K562 (cell line): ENCODE measurements at regions not wholly inside any gene's neighbourhood (a gene's known extent, or its start where the extent isn't known, plus 50 kb on each side); places are given as distances from the start of the nearest gene placed in this dataset.

ENCODE experiments used
- ATAC-seq: fragments of 200-7000 bp; cut with Tn5 transposase; 3 replicates; pipeline ENCODE4 v1.9.1; 2020; ENCODE audit warnings: moderate library complexity
- BruUV-seq: library from RNA; stranded (reverse); fragments of 400-500 nt; replicated peaks from 2 replicates; lab custom pipeline; 2021; lab: Mats Ljungman, UMichigan
- CTCF ChIA-PET: fragments of 300-600 bp; formaldehyde crosslinking; extraction: SDS; loops from one replicate; lab custom pipeline; 2021; ENCODE audit warnings: low intra/inter-chr PET ratio; lab: Yijun Ruan, JAX
- POLR2A ChIA-PET: fragments of 300-600, 350-650 bp; sonication (Branson Sonifier 250); formaldehyde crosslinking; extraction: SDS; loops from one replicate; lab custom pipeline; 2021; ENCODE audit warnings: antibody characterized with exemption, inconsistent platforms; lab: Yijun Ruan, JAX
- DNase-seq, 4 experiments: peaks; one replicate each; pipeline versions ENCODE4 v3.0.0 to v3.0.0-alpha.2; 2011 to 2018; ENCODE audit warnings: low spot score in 3 of 4, mixed read lengths in 3 of 4; ENCODE audit errors: extremely low read depth in 1 of 4
- FAIRE-seq: peaks from 2 replicates; lab custom pipeline; 2011; peaks lifted over from hg19 to GRCh38; lab: Jason Lieb, UNC
- H2AFZ ChIP-seq: 2 replicates; pipeline ENCODE4 v1.6.0; 2011; ENCODE audit warnings: low read depth, low read length, control low read depth, inconsistent platforms
- H3K27ac ChIP-seq: fragments of 200-600 bp; 3 replicates; pipeline ENCODE4 v1.8.0; 2011; ENCODE audit warnings: low read depth, mild to moderate bottlenecking, control low read depth, inconsistent platforms, low read length, moderate library complexity, mixed read lengths; ENCODE audit errors: extremely low read depth
- H3K27me3 ChIP-seq, 2 experiments: fragments of 300-600 bp in 1 of 2; 2 replicates in 1 of 2; 3 replicates in 1 of 2; pipeline versions ENCODE4 v1.6.0 to v1.8.0; 2011; ENCODE audit warnings: inconsistent platforms in 2 of 2, low read length in 2 of 2, mild to moderate bottlenecking in 1 of 2, mixed read lengths in 1 of 2, moderate library complexity in 1 of 2; ENCODE audit not compliant: control insufficient read depth in 2 of 2, insufficient read depth in 2 of 2
- H3K36me3 ChIP-seq: fragments of 300-600 bp; 3 replicates; pipeline ENCODE4 v1.8.0; 2011; ENCODE audit warnings: mild to moderate bottlenecking, low read length, inconsistent platforms; ENCODE audit not compliant: control insufficient read depth, insufficient read depth
- H3K4me1 ChIP-seq, 2 experiments: fragments of 200-600 bp in 1 of 2; replicated peaks in 1 of 2; 2 replicates in 1 of 2; 3 replicates in 1 of 2; pipeline versions ENCODE4 v1.5.1 to v1.8.0; 2011; ENCODE audit warnings: inconsistent platforms in 2 of 2, low read length in 2 of 2, mild to moderate bottlenecking in 1 of 2, mixed read lengths in 1 of 2, moderate library complexity in 1 of 2; ENCODE audit not compliant: control insufficient read depth in 2 of 2, insufficient read depth in 2 of 2
- H3K4me2 ChIP-seq: 2 replicates; pipeline ENCODE4 v1.6.1; 2011; ENCODE audit warnings: low read length, control low read depth, inconsistent platforms, mixed read lengths; ENCODE audit not compliant: insufficient read depth
- H3K4me3 ChIP-seq: fragments of 200-600 bp; sonication (generic), shearing (Covaris generic); 2 replicates; pipeline ENCODE4 v1.5.1; 2016; ENCODE audit warnings: control low read depth, inconsistent platforms
- H3K79me2 ChIP-seq: fragments of 200-600 bp; 3 replicates; pipeline ENCODE4 v1.8.0; 2011; ENCODE audit warnings: low read length, inconsistent platforms; ENCODE audit not compliant: control insufficient read depth, insufficient read depth
- H3K9ac ChIP-seq, 2 experiments: 2 replicates each; pipeline versions ENCODE4 v1.6.0 to v1.6.1; 2011; ENCODE audit warnings: low read depth in 2 of 2, low read length in 2 of 2, control low read depth in 1 of 2, inconsistent platforms in 1 of 2, mild to moderate bottlenecking in 1 of 2, mixed read lengths in 1 of 2; ENCODE audit not compliant: insufficient read depth in 1 of 2
- H3K9me1 ChIP-seq: one replicate; pipeline ENCODE4 v1.6.0; 2011; ENCODE audit warnings: inconsistent platforms, mild to moderate bottlenecking, low read length, moderate library complexity; ENCODE audit not compliant: control insufficient read depth, insufficient read depth
- H3K9me3 ChIP-seq: replicated peaks from 2 replicates; pipeline ENCODE4 v1.5.1; 2011; ENCODE audit warnings: low read depth, low read length, inconsistent platforms; ENCODE audit not compliant: control insufficient read depth, insufficient read depth
- H4K20me1 ChIP-seq: replicated peaks from 2 replicates; pipeline ENCODE4 v1.6.1; 2011; ENCODE audit warnings: low read length, inconsistent platforms, mixed read lengths; ENCODE audit not compliant: control insufficient read depth, insufficient read depth
- CREB1 ChIP-seq, 2 experiments: sonication (generic) in 1 of 2; formaldehyde crosslinking in 1 of 2; IDR thresholded peaks; 2 replicates each; pipeline versions ENCODE4 v1.6.1 to v1.8.0; 2012 to 2022; ENCODE audit warnings: inconsistent platforms in 1 of 2, mild to moderate bottlenecking in 1 of 2, missing genetic modification reagents in 1 of 2, moderate library complexity in 1 of 2
- DLX4 ChIP-seq: fragments of 250-450 bp; sonication (Bioruptor Pico); IDR thresholded peaks from 2 replicates; pipeline ENCODE4 v1.6.1; 2021; ENCODE audit warnings: mild to moderate bottlenecking
- ETS2 ChIP-seq: IDR thresholded peaks from 2 replicates; pipeline ENCODE4 v1.6.1; 2016; ENCODE audit warnings: borderline replicate concordance, missing genetic modification characterization, mild to moderate bottlenecking, moderate library complexity, missing compliant biosample characterization; ENCODE audit not compliant: poor library complexity, severe bottlenecking
- GTF3C2 ChIP-seq: IDR thresholded peaks from 3 replicates; pipeline ENCODE4 v1.6.1; 2011; ENCODE audit warnings: borderline replicate concordance, mild to moderate bottlenecking, moderate library complexity; ENCODE audit not compliant: insufficient read length; ENCODE audit errors: extremely low read depth
- MTA1 ChIP-seq: fragments of 450-650 bp; IDR thresholded peaks from 2 replicates; pipeline ENCODE4 v1.6.1; 2017; ENCODE audit warnings: borderline replicate concordance
- NCOA2 ChIP-seq, 2 experiments: fragments of 450-650 bp; IDR thresholded peaks; 2 replicates each; pipeline ENCODE4 v1.6.1; 2018; ENCODE audit warnings: mild to moderate bottlenecking in 2 of 2, moderate library complexity in 1 of 2; ENCODE audit not compliant: partially characterized antibody in 2 of 2
- RNF219 ChIP-seq: fragments of 250-450 bp; sonication (Bioruptor Pico); IDR thresholded peaks from 2 replicates; pipeline ENCODE4 v1.5.0; 2022; ENCODE audit warnings: mild to moderate bottlenecking
- ZNF212 ChIP-seq: fragments of 450-650 bp; formaldehyde crosslinking; IDR thresholded peaks from 2 replicates; pipeline ENCODE4 v1.4.0; 2020; ENCODE audit warnings: mild to moderate bottlenecking
- ZNF23 ChIP-seq: fragments of 250-450 bp; sonication (Bioruptor Pico); IDR thresholded peaks from 2 replicates; pipeline ENCODE4 v1.4.0; 2020; ENCODE audit warnings: mild to moderate bottlenecking
- WGBS: fragments of 100-300 bp; shearing (Covaris generic); methylation state at CpG from one replicate; pipeline ENCODE4 v1.1.6; 2016; ENCODE audit warnings: low coverage, mixed read lengths; ENCODE audit not compliant: insufficient coverage; ENCODE audit errors: missing lambda C conversion rate; 5-methylcytosine and 5-hydroxymethylcytosine counted together
- in situ Hi-C: fragments of 300-500 bp; cut with MboI; formaldehyde crosslinking; loops from 4 replicates; pipeline ENCODE4 v1.15.0; 2018; ENCODE audit warnings: inconsistent platforms, mixed read lengths
- intact Hi-C: fragments of 100-400 bp; cut with micrococcal nuclease; formaldehyde crosslinking; loops from 2 replicates; pipeline ENCODE4 v1.14.2; 2022

GRCh38 chr4:31461421-31461820 is 741.3 kb downstream of the PCDH7 start (continued):
- no peak for TF ChIP-seq RNF219 (CRISPR knock-in tag)

- no peak overlapping the region for H3K9ac ChIP-seq
- ATAC-seq, result no peak
- no peaks in the 10 kb centered on the region for H4K20me1 ChIP-seq
- ChIA-PET CTCF (no interaction called here), POLR2A (no interaction called here)
- H3K4me3 ChIP-seq, result no peak overlapping the region
- in situ Hi-C loops, result no loop called here
- no peak overlapping the region for H2AFZ ChIP-seq
- TF ChIP-seq NCOA2 (IDR thresholded peaks at IDR 0.05; ENCODE audit: partially characterized antibody in 2 of 2) (no peak), CREB1 (IDR thresholded peaks at IDR 0.05) (no peak), CREB1 (CRISPR knock-in tag; IDR thresholded peaks at IDR 0.05) (no peak), ZNF23 (CRISPR knock-in tag) (no peak), GTF3C2 (no peak), ETS2 (tag) (no peak), ZNF212 (CRISPR knock-in tag) (no peak), DLX4 (CRISPR knock-in tag) (no peak), MTA1 (no peak)
- WGBS, result 0% methylated on average over 3 of the region's 3 CpGs
- no peaks in the 10 kb centered on the region for H3K9me1 ChIP-seq
- no peak overlapping the region for H3K4me2 ChIP-seq
- H3K79me2 ChIP-seq, result no peaks in the 10 kb centered on the region
- no peaks in the 10 kb centered on the region for H3K9me3 ChIP-seq
- BruUV-seq, result no TSS peak
- no peak for FAIRE-seq
- no peak overlapping the region for H3K27ac ChIP-seq
- no peaks in the 10 kb centered on the region for H3K36me3 ChIP-seq
- no peak for DNase-seq
- intact Hi-C loops, result no loop called here
- no peaks in the 10 kb centered on the region for H3K27me3 ChIP-seq
- no peaks in the 10 kb centered on the region for H3K4me1 ChIP-seq
Observed at GRCh38 chr4:31467781-31468180, 747.6 kb downstream of the PCDH7 start.
